AG04450 (cell line): ENCODE measurements at regions not wholly inside any gene's neighbourhood (a gene's known extent, or its start where the extent isn't known, plus 50 kb on each side); places are given as distances from the start of the nearest gene placed in this dataset.

Experiments used
- CTCF ChIA-PET: fragments of 300-600, 350-600 bp; formaldehyde crosslinking; extraction: SDS; loops from one replicate; lab custom pipeline; 2022; ENCODE audit warnings: antibody characterized with exemption, inconsistent platforms; lab: Charles Lee
- POLR2A ChIA-PET: fragments of 350-600 bp; formaldehyde crosslinking; extraction: SDS; loops from one replicate; lab custom pipeline; 2021; ENCODE audit warnings: antibody characterized with exemption, inconsistent platforms; lab: Yijun Ruan, JAX
- DNase-seq: peaks from one replicate; pipeline ENCODE4 v3.0.0-alpha.2; 2011; ENCODE audit warnings: low read depth, low spot score
- H3K27ac ChIP-seq: one replicate; pipeline ENCODE4 v1.5.1; 2012; ENCODE audit warnings: low read depth, low read length, control low read depth
- H3K27me3 ChIP-seq: one replicate; pipeline ENCODE4 v1.6.0; 2012; ENCODE audit warnings: low read length; ENCODE audit not compliant: control insufficient read depth, insufficient read depth
- H3K4me3 ChIP-seq: 2 replicates; pipeline ENCODE4 v1.5.1; 2011; ENCODE audit warnings: mild to moderate bottlenecking, low read depth, low read length, control low read depth
- H3K9me3 ChIP-seq: 2 replicates; pipeline ENCODE4 v1.5.1; 2012; ENCODE audit warnings: low read length; ENCODE audit not compliant: control insufficient read depth, insufficient read depth
- TF ChIP-seq, protein P1 (sequence below): IDR thresholded peaks from 2 replicates; pipeline ENCODE4 v1.5.1; 2011; ENCODE audit warnings: low read depth, low read length, control low read depth, inconsistent platforms

- Histone ChIP-seq H3K4me3 (no peak overlapping the region), H3K9me3 (no peaks in the 10 kb centered on the region), H3K27me3 (no peaks in the 10 kb centered on the region), H3K27ac (no peak overlapping the region)
- ChIA-PET POLR2A (no interaction called here), CTCF (no interaction called here)
- no peak for DNase-seq
- TF ChIP-seq, protein P1, sequence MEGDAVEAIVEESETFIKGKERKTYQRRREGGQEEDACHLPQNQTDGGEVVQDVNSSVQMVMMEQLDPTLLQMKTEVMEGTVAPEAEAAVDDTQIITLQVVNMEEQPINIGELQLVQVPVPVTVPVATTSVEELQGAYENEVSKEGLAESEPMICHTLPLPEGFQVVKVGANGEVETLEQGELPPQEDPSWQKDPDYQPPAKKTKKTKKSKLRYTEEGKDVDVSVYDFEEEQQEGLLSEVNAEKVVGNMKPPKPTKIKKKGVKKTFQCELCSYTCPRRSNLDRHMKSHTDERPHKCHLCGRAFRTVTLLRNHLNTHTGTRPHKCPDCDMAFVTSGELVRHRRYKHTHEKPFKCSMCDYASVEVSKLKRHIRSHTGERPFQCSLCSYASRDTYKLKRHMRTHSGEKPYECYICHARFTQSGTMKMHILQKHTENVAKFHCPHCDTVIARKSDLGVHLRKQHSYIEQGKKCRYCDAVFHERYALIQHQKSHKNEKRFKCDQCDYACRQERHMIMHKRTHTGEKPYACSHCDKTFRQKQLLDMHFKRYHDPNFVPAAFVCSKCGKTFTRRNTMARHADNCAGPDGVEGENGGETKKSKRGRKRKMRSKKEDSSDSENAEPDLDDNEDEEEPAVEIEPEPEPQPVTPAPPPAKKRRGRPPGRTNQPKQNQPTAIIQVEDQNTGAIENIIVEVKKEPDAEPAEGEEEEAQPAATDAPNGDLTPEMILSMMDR, result no peak
Observed at GRCh38 chr6:115610696-115611095, 450.0 kb downstream of the FRK start.

GRCh38 chr6:115609111-115609510 lies 451.6 kb downstream of the FRK start:
- Histone ChIP-seq H3K27ac (no peak overlapping the region), H3K27me3 (no peaks in the 10 kb centered on the region), H3K4me3 (no peak overlapping the region), H3K9me3 (no peaks in the 10 kb centered on the region)
- ChIA-PET CTCF (no interaction called here), POLR2A (no interaction called here)
- TF ChIP-seq, protein P1, result no peak
- DNase-seq, result no peak

DNA sequence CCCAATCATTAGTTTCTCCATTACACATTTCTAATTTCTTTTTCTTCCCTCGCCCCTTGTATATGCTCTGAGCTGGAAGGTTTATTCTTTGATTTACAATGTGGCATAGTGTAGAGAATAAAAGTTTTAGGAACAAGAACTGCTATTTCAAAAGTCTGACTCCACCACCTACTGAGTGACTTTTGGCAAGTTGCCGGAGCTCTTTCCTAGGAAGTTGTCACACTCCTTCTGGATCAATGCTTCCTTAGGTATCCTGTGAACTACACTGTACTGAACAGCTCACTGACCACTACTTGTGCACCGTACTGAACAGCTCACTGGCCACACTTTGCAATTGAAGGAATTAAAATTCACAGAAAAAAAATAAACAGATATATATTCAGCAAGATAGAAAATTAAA lies 458.2 kb downstream of the FRK start:
- H3K27ac ChIP-seq, result no peak overlapping the region
- DNase-seq, result no peak
- CTCF ChIA-PET, result interaction anchor here (0.9 kb wide), 1 partner anchor 11 kb away, joined by 3 read pairs; no protein-coding TSS in a partner anchor
- POLR2A ChIA-PET, result no interaction called here
- TF ChIP-seq, protein P1, result no peak
- no peak overlapping the region for H3K4me3 ChIP-seq
- no peaks in the 10 kb centered on the region for H3K9me3 ChIP-seq
- no peaks in the 10 kb centered on the region for H3K27me3 ChIP-seq

DNA sequence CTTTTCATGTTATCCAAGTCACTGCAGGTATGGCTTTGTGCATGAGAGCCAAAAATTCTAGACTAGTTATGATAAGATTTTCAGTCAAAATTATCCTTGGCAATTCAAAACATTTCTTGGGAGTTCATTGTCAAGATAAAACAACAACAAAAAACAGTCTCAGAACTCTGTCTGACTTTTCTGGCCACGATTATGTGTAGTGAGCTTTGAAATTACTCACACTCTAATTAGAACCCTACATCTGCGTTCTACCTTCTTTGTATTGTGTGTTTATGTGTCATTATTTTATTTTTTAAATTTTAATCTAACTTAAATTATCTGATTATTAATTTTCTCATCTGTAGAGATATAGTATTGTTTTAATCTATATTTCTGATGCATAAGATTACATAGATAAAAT lies 459.2 kb downstream of the FRK start:
- POLR2A ChIA-PET, result no interaction called here
- no peak overlapping the region for H3K4me3 ChIP-seq
- DNase-seq, result no peak
- H3K27ac ChIP-seq, result no peak overlapping the region
- no peaks in the 10 kb centered on the region for H3K9me3 ChIP-seq
- CTCF ChIA-PET, result no interaction called here
- H3K27me3 ChIP-seq, result no peaks in the 10 kb centered on the region
- TF ChIP-seq, protein P1, result no peak

DNA sequence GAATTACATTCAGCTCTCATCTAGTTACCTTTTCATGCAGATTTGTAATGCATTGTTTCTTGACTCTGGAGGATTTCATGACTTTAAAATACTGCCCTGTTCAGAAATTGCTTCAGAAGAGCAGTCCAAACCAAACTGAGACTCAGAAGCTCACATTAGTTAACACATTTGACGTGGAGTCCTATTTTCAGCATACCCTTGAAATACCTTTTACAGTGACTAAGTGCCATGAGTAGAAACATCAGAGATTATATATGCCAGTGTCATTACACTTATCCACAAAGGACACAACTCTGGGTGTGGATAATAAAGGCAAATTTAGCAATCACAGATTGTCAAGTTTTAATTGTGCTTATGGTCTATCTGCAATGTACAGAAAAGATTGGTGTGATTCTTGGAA lies 459.6 kb downstream of the FRK start:
- no peak for DNase-seq
- TF ChIP-seq, protein P1, result no peak
- CTCF ChIA-PET, result no interaction called here
- Histone ChIP-seq H3K27me3 (no peaks in the 10 kb centered on the region), H3K4me3 (no peak overlapping the region), H3K27ac (no peak overlapping the region), H3K9me3 (no peaks in the 10 kb centered on the region)
- POLR2A ChIA-PET, result no interaction called here
